Ovary (tissue), 7 donors: ENCODE measurements at regions not wholly inside any gene's neighbourhood (a gene's known extent, or its start where the extent isn't known, plus 50 kb on each side); places are given as distances from the start of the nearest gene placed in this dataset.

Source experiments
- DNase-seq, 5 donors: peaks; one replicate each; pipeline ENCODE4 v3.0.0-alpha.2; 2019 to 2020
- H3K27ac ChIP-seq, 2 donors: fragments of 200-600 bp; one replicate each; pipeline versions ENCODE4 v1.5.1 to v1.8.0; 2019 to 2022
- H3K27me3 ChIP-seq: fragments of 200-600 bp; one replicate; pipeline ENCODE4 v1.8.0; 2022
- H3K36me3 ChIP-seq: fragments of 200-600 bp; sonication (generic); one replicate; pipeline ENCODE4 v1.5.1; 2019
- H3K4me1 ChIP-seq: one replicate; pipeline ENCODE4 v1.8.1; 2013; ENCODE audit warnings: mild to moderate bottlenecking, moderate library complexity; ENCODE audit not compliant: insufficient read depth
- H3K4me3 ChIP-seq: fragments of 200-600 bp; sonication (generic); one replicate; pipeline ENCODE4 v1.5.1; 2017
- H3K9me3 ChIP-seq, 2 donors: fragments of 200-600 bp in 1 of 2; sonication (generic) in 1 of 2; one replicate each; pipeline versions ENCODE4 v1.5.1 to v1.8.1; 2013 to 2019; ENCODE audit warnings: mild to moderate bottlenecking in 1 of 2, moderate library complexity in 1 of 2
- EP300 ChIP-seq: sonication (generic); formaldehyde crosslinking; IDR thresholded peaks from one replicate; pipeline ENCODE4 v1.6.1; 2017; ENCODE audit warnings: antibody characterized with exemption
- POLR2A ChIP-seq: fragments of 450-650 bp; IDR thresholded peaks from one replicate; pipeline ENCODE4 v1.6.1; 2017; ENCODE audit warnings: antibody characterized with exemption, mild to moderate bottlenecking, moderate library complexity
- WGBS, 3 donors: extraction: QIAGEN DNeasy Blood & Tissue Kit in 1 of 3; methylation state at CpG; one replicate each; pipeline versions ENCODE4 v1.1.5 to v1.1.7; 2013 to 2017; 5-methylcytosine and 5-hydroxymethylcytosine counted together
- intact Hi-C, 4 donors: fragments of 100-400 bp; cut with DNase I; formaldehyde crosslinking; loops; one replicate each; pipeline versions ENCODE4 v1.11.0 to v1.15.1; 2022 to 2023
- TF ChIP-seq, protein P1 (sequence below), 3 donors: fragments of 450-650 bp in 2 of 3; fragments of 200-600 bp in 1 of 3; IDR thresholded peaks; one replicate each; pipeline versions ENCODE4 v1.5.1 to v1.8.0; 2016 to 2022; ENCODE audit warnings: antibody characterized with exemption in 3 of 3, mild to moderate bottlenecking in 1 of 3
- donor health status: DM: no; HTN: no; CAD: no; lungs with moderate emphysema.
- donor health status: DM: no; HTN: no; CAD: no.
- donor health status: Bipolar disorder and iron deficiency.
- donor health status: DM: no; HTN: no; CAD: no.
- donor health status: DM: yes; HTN: yes; CAD: no.

DNA sequence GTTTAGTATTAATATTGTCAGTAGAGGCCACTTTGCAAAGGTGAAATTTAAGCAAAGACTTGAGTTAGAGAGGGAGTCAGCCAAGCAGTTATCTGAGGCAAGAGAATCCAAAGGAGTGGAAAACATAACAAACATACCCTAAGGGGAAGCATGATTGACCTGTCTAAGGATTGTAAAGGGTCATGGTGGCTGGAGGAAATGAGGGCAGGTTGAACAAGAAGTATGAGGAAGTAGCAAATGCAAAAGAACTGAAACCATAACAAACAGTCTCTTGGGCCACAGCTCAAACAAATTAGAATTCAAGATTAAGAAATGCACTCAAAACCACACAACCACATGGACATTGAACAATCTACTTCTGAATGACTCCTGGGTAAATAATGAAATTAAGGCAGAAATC lies 103.2 kb downstream of the FBXO5 start:
- Histone ChIP-seq H3K4me1 (no peaks in the 10 kb centered on the region), H3K9me3 (no peaks in the 10 kb centered on the region), H3K36me3 (no peaks in the 10 kb centered on the region), H3K27ac (no peak overlapping the region), H3K4me3 (no peak overlapping the region), H3K27me3 (no peaks in the 10 kb centered on the region)
- intact Hi-C loops = no loop called here
- no peak for DNase-seq
- TF ChIP-seq, protein P1, sequence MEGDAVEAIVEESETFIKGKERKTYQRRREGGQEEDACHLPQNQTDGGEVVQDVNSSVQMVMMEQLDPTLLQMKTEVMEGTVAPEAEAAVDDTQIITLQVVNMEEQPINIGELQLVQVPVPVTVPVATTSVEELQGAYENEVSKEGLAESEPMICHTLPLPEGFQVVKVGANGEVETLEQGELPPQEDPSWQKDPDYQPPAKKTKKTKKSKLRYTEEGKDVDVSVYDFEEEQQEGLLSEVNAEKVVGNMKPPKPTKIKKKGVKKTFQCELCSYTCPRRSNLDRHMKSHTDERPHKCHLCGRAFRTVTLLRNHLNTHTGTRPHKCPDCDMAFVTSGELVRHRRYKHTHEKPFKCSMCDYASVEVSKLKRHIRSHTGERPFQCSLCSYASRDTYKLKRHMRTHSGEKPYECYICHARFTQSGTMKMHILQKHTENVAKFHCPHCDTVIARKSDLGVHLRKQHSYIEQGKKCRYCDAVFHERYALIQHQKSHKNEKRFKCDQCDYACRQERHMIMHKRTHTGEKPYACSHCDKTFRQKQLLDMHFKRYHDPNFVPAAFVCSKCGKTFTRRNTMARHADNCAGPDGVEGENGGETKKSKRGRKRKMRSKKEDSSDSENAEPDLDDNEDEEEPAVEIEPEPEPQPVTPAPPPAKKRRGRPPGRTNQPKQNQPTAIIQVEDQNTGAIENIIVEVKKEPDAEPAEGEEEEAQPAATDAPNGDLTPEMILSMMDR (IDR thresholded peaks at IDR 0.05) = no peak
- TF ChIP-seq EP300 = no peak
- no peak for TF ChIP-seq POLR2A

DNA sequence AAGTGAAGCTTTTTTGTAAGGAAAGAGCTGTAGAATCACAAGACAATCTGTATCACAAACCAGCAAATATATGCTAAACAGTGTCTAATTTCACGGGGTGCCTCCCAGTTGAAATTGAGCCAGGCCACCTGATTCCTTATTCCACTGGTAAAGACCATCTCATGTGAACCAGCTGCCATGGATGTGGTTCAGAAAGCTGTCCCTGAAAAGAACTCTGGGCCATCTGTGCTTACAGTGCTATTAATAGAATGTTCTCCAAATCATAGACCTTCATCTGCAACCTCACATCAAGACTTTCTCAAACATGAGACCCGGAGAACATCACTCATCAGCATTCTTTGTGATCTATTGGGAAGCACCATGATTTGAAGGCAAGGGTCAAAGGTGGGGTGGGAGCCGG lies 89.7 kb downstream of the FBXO5 start:
- Histone ChIP-seq H3K4me3 (no peak overlapping the region), H3K4me1 (no peaks in the 10 kb centered on the region), H3K27me3 (no peaks in the 10 kb centered on the region), H3K36me3 (no peaks in the 10 kb centered on the region), H3K27ac (no peak overlapping the region), H3K9me3 (no peaks in the 10 kb centered on the region)
- TF ChIP-seq POLR2A = no peak
- TF ChIP-seq EP300 = no peak
- TF ChIP-seq, protein P1 (IDR thresholded peaks at IDR 0.05) = no peak
- intact Hi-C loops = no loop called here
- WGBS, 3 donors = 44 to 46% (median 45%) methylated on average over 3 of the region's 3 CpGs
- DNase-seq = no peak

DNA sequence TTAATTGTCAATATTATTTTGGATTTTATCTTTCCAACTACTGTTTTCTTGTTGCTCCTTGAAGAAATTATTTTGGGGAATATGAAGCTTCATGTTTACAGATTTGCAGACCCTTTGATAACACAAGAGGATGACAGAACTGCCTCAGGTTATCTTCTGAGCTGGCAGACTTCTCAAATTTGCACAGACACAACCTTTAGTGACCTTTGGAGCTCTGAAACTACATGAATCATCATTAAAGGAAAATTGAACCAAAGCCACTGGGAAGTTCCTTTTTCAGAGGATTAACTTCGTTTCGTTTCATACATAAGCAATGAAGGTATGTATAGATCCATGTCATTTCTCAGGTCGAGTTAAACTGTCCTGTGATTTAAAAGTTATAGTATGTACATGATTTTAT lies 85.9 kb downstream of the FBXO5 start:
- TF ChIP-seq EP300 = no peak
- TF ChIP-seq, protein P1 (IDR thresholded peaks at IDR 0.05) = no peak
- no peak for TF ChIP-seq POLR2A
- Histone ChIP-seq H3K9me3 (no peaks in the 10 kb centered on the region), H3K36me3 (no peaks in the 10 kb centered on the region), H3K27ac (no peak overlapping the region), H3K27me3 (no peaks in the 10 kb centered on the region), H3K4me1 (no peaks in the 10 kb centered on the region), H3K4me3 (no peak overlapping the region)
- no peak for DNase-seq
- WGBS, 3 donors = 46 to 51% (median 50%) methylated on average over 3 of the region's 3 CpGs
- intact Hi-C loops = no loop called here

DNA sequence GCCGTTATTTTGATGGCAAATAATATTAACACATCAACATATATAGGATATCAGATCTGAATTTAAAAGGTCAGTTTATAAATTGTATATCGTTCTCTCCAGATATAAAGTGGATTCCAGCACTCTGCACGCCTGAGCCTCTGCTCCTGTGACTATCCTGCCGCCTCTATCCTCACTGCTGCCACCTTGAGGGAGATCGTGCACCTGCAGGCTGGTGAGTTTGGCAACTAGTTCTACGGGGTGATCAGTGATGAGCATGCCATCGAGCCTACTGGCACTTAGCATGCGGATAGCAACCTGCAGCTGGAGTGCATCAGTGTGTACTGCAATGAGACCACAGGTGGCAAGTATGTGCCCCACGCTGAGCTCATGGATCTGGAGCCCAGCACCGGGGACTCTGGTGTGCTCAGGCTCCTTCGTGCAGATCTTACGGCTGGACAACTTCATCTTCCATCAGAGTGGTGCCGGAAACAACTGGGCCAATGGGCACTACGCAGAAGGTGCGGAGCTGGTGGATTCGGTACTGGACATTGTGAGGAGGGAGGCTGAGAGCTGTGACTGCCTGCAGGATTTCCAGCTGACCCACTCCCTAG lies 84.9 kb downstream of the FBXO5 start:
- TF ChIP-seq, protein P1 (IDR thresholded peaks at IDR 0.05) = peak in 2 of 3 donors; percentile 12 to 26
- no peak for TF ChIP-seq EP300
- TF ChIP-seq POLR2A = no peak
- WGBS, 3 donors = 46 to 53% (median 51%) methylated on average over 14 to 16 of the region's 16 CpGs
- peak; percentile 10 to 63 (median 51) for DNase-seq
- Histone ChIP-seq H3K27me3 (no peaks in the 10 kb centered on the region), H3K4me1 (no peaks in the 10 kb centered on the region), H3K4me3 (no peak overlapping the region), H3K9me3 (no peaks in the 10 kb centered on the region), H3K36me3 (no peaks in the 10 kb centered on the region), H3K27ac (no peak overlapping the region)
- intact Hi-C loops = no loop called here

DNA sequence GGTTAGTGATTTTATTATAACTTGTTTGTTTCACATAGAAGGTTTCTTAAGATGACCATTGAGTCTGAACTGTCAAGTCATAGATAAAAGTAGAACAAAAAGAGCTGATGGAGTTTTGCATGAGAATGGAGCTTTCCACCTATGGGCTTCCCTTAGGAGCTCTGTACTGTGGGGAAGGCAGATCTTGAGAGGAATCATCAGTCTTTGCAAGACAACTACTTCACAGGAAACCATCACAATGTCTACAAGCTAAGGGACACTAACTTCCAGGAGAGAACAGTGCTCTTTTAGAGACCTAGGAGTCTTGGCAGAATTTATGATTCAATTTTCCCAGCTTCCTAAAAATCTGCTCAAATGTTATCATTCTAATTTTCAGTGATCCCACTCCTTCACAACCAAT lies 78.2 kb downstream of the FBXO5 start:
- no peak for TF ChIP-seq POLR2A
- TF ChIP-seq, protein P1 (IDR thresholded peaks at IDR 0.05) = no peak
- no peak for TF ChIP-seq EP300
- H3K27ac ChIP-seq = no peak overlapping the region
- intact Hi-C loops = no loop called here
- H3K4me1 ChIP-seq = no peaks in the 10 kb centered on the region
- no peak overlapping the region for H3K4me3 ChIP-seq
- no peaks in the 10 kb centered on the region for H3K9me3 ChIP-seq
- no peaks in the 10 kb centered on the region for H3K36me3 ChIP-seq
- H3K27me3 ChIP-seq = no peaks in the 10 kb centered on the region
- DNase-seq = no peak
